ENCODE measurements at regions not wholly inside any gene's neighbourhood (a gene's known extent, or its start where the extent isn't known, plus 50 kb on each side); places are given as distances from the start of the nearest gene placed in this dataset.

DNA sequence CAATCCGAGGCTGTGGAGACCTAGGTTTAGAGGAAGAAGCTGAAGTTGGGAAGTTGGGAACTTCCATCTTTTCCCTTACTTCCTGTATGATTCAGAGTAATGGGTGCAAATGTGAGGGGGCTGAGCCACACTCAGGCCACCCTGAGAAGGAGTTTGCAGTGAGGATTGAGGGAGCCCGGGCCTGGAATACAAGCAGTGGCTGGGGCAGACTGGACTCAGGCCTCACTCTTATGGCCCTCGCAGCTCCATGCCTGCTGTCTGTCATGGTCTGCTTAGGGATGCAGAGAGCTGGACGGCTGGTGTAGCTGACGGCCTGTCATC is 73.7 kb upstream of the RAB4A start:
- intact Hi-C loops (cut with DNase I, micrococcal nuclease), result no loop called here
- H3K4me3 ChIP-seq, result no peak overlapping the region
- no peaks in the 10 kb centered on the region for H3K9me3 ChIP-seq
- no peaks in the 10 kb centered on the region for H3K36me3 ChIP-seq (ENCODE audit: low read depth)
- H3K4me1 ChIP-seq (ENCODE audit: low read depth), result peaks cover 9% of the 10 kb centered on the region
- DNase-seq (no peak), ATAC-seq (no peak)
- TF ChIP-seq, protein P1, sequence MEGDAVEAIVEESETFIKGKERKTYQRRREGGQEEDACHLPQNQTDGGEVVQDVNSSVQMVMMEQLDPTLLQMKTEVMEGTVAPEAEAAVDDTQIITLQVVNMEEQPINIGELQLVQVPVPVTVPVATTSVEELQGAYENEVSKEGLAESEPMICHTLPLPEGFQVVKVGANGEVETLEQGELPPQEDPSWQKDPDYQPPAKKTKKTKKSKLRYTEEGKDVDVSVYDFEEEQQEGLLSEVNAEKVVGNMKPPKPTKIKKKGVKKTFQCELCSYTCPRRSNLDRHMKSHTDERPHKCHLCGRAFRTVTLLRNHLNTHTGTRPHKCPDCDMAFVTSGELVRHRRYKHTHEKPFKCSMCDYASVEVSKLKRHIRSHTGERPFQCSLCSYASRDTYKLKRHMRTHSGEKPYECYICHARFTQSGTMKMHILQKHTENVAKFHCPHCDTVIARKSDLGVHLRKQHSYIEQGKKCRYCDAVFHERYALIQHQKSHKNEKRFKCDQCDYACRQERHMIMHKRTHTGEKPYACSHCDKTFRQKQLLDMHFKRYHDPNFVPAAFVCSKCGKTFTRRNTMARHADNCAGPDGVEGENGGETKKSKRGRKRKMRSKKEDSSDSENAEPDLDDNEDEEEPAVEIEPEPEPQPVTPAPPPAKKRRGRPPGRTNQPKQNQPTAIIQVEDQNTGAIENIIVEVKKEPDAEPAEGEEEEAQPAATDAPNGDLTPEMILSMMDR (IDR thresholded peaks at IDR 0.05), result no peak

DNA sequence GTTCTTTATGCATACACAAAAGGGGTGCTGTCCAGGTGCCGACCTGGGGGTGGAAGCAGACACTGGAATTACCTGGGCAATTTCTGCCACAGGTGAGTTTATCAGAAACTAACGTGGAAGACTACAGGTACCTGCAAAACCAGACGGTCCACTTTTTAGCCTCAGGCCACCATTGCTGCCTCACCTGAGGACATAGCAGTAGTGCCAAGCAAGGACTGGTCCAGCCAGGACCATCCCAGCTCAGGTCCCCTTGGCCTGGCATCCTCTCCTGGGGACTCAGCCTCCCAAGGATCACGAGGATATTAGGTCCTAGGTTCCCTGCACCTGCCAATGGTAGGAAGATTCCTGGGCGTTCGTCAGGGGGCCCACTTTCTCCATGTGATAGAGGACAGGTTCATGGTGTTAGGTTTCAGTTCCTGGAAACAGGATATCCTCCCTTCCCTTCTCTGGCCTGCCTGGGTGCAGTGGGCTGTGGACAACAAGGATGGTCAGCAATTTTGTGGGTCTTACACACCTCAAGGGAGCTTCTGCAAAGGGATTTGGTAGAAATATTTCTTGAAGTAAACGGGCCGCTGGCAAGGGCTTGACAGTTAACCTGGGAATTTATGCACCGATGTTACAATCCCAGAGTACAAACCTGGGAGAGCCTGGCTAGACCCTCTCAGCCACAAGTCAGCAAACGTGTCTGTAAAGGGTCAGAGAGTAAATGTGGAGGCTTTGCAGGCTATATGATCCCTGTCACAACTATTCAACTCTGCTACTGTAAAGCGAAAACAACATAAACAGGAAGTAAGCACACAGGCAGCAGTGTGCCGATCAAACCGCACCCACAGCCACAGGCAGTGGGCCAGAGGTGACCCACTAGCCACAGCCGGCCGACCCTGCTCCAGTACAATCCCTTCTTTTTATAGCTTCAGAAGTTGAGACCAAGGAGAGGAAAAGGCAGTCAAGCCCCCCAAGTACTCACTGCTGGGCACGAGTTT is 71.4 kb upstream of the RAB4A start:
- Histone ChIP-seq H3K4me1 (ENCODE audit: low read depth) (peaks cover 9% of the 10 kb centered on the region), H3K4me3 (no peak overlapping the region), H3K9me3 (no peaks in the 10 kb centered on the region), H3K36me3 (ENCODE audit: low read depth) (no peaks in the 10 kb centered on the region)
- intact Hi-C loops (cut with DNase I, micrococcal nuclease), result no loop called here
- ATAC-seq (peak; percentile 91), DNase-seq (peak; percentile 58 to 68 (median 66))
- TF ChIP-seq, protein P1 (IDR thresholded peaks at IDR 0.05), result no peak

DNA sequence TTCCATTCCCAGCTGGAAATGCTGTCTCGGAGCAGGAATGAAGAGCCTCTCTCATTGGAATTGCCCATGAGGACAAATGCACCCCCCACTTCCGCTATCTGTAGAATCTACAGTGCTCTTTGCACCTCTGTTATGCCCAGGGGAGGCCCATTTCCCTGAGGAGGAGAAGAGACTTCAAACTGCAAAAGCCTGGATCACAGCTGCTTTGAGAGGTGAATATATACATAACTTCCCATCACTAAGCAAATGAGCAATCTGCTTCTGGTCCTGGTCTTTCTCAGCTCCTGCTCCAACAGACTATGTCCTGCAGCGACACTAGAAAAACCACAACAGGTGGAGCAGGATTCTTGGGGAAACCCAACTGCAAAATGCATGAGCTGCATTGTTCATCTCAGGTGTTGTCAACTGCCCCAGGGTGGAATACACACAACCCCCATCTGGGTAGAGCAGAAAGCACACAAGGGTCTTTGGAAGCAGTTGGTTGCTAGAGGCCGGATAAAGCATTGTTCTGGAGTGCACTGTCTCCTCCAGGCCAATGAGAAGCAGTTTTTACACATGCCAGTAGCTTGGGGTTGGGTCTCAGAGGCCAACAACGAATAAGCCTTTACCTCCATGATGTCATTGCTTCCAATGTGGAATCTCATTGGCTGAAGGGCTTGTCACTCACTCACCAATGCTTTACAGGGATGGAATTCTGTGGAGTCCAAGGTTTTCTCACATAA is 67.7 kb upstream of the RAB4A start:
- no peak for DNase-seq
- Histone ChIP-seq H3K4me3 (no peak overlapping the region), H3K4me1 (ENCODE audit: low read depth) (peaks cover 9% of the 10 kb centered on the region), H3K36me3 (ENCODE audit: low read depth) (no peaks in the 10 kb centered on the region), H3K9me3 (no peaks in the 10 kb centered on the region)
- TF ChIP-seq, protein P1 (IDR thresholded peaks at IDR 0.05), result no peak
- ATAC-seq, result peak; percentile 52
- intact Hi-C loops (cut with DNase I, micrococcal nuclease), result no loop called here

DNA sequence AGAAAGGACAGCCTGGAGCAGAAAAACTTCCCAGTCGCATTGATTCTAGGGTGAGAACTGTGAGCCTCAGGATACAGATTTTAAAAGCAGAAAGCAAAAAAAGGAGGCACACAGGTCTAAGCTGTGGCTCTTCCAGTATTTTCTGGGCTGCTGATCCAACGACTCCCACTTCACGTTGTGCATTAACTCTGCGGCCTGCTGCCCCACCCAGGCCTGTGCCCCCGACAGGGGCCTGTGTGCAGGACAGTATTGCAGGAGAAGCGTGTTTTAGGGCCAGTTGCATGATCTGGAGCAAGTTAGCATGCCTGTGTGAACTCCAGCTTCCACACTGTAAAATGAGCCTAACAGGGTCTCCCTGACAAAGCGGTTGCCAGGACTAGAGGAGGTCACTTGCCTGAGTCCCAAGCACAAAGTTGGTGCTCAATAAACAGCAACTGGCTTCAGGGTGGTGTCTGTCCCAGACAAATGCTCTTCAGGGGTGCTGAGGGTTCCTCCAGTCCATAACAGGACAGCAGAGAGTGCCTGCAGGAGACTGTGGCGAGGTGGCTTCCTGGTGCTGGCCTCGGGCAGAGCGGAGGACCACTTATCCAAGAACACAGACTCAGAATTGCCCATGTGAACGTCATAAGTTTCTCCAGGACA is 66.8 kb upstream of the RAB4A start:
- peaks cover 9% of the 10 kb centered on the region for H3K4me1 ChIP-seq (ENCODE audit: low read depth)
- no peak for DNase-seq

More for the DNA sequence above, 66.8 kb upstream of the RAB4A start:
- intact Hi-C loops (cut with DNase I, micrococcal nuclease), result no loop called here
- ATAC-seq, result no peak
- Histone ChIP-seq H3K36me3 (ENCODE audit: low read depth) (no peaks in the 10 kb centered on the region), H3K4me3 (no peak overlapping the region), H3K9me3 (no peaks in the 10 kb centered on the region)
- TF ChIP-seq, protein P1 (IDR thresholded peaks at IDR 0.05), result no peak

Measured in mucosa of descending colon (tissue), 3 donors.